DMS 273 (cell line): ENCODE measurements at regions not wholly inside any gene's neighbourhood (a gene's known extent, or its start where the extent isn't known, plus 50 kb on each side); places are given as distances from the start of the nearest gene placed in this dataset.

ENCODE experiments used
- DNase-seq: peaks from one replicate; lab custom pipeline; 2025; ENCODE audit not compliant: unreplicated experiment; lab: John Stamatoyannopoulos, UW

DNA sequence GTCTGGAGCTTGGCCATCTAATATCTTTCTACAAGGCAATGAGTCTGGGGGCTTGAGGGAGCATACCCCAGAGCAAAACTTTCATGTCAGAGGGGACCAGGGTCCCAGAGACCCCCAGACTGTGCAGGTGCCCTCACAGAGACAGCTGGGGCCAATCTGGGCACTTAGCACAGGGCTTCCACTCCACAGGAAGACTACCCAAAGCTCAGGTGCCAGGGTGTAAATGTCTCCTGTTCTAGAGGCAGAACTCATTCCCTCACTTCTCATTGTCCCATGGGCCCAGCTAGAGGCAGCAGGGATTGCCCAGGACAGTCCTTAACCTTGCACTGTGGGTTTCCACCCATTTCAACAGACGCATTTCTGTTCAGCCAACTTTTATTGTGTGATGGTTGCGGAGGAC is 246.9 kb downstream of the ACTR3B start:
- no peak for DNase-seq

DNA sequence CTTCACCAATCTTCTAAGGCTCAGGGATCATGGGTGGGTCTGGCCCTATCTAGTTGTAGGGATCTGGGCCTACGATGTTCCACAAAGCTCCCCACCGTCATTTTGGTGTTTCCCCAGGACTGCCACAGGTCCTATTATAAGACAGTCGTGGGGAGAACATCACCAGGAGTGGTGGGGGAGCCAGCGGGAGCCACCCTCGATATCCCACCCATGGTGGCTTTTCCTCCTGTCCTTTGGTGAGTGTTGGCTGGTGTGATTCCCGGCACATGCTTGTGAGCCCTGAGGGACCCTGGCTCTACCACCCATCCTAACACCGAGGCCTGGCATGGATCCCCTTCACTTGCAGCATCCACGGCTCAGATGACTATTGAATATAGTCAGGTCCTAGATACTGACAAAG is 247.4 kb downstream of the ACTR3B start:
- no peak for DNase-seq

DNA sequence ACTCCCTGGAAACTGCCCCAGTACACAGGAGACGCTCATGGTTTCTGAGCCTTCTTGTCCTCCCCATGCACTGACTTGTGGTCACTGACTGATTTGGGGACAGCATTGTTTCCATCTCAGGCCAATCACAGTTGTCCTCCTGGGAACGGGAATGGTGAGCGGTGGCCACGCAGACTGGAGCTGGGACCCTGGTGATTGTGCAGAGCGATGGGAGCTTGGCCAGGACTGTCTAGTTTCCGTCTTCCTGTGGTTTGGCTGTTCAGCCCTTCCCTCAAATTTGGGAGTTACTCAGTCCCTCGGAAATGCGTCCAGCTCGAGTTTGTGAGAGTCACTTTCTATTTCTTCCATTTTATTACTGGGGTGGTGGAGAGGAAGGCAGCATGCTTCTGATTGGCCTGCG is 250.9 kb downstream of the ACTR3B start:
- no peak for DNase-seq

DNA sequence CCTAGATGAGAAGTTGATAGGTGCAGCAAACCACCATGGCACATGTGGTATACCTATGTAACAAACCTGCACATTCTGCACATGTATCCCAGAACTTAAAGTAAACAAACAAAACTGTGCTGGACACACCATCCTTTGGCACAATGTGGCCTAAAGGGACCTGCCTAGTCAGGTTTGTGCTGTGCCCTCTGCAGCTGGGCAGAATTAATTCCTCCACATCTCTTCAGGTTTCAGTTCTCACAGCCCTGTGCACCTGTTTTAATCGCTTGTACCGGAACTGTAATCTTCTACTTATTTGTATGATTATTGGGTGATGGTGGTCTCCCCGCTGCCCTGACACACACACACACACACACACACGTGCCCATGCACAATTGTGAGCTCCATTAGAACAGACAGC is 252.7 kb downstream of the ACTR3B start:
- DNase-seq: no peak

DNA sequence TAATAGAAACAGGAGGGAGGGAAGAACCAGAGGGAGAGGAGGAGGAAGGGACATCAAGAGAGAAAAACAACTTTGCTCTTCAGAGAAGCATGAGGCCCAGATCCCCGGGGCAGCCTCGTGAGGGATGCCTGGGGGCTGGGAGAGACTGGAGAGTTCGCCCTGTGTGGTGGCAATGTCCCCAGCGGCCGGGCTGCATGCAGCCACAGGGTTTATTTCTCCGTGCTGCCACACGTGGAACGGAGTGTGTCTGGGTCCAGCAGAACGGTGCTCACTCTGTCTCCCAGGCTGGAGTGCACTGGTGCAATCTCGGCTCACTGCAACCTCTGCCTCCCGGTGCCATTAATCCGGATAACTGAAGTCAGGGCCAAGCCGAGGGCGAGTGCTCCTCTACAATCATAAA is 257.7 kb downstream of the ACTR3B start:
- DNase-seq: no peak

DNA sequence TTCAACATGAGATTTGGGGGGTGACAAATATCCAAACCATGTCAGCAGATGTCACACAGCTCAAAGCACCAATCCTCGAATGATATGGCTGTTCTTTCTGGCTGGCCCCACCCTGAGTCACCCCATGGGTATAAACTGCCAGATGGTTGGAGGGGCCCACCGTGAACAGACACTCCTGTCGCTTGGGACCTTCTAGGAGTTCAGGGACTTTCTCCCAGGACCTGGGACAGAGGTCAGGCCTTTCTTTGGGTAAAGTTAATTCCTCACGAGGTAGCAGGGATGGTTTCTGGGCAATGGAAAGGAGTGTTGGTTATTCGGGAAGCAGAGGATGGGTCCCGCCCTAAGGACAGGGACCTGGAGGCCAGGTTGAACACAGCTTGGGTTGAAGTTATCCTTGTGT is 262.0 kb downstream of the ACTR3B start:
- DNase-seq: no peak

DNA sequence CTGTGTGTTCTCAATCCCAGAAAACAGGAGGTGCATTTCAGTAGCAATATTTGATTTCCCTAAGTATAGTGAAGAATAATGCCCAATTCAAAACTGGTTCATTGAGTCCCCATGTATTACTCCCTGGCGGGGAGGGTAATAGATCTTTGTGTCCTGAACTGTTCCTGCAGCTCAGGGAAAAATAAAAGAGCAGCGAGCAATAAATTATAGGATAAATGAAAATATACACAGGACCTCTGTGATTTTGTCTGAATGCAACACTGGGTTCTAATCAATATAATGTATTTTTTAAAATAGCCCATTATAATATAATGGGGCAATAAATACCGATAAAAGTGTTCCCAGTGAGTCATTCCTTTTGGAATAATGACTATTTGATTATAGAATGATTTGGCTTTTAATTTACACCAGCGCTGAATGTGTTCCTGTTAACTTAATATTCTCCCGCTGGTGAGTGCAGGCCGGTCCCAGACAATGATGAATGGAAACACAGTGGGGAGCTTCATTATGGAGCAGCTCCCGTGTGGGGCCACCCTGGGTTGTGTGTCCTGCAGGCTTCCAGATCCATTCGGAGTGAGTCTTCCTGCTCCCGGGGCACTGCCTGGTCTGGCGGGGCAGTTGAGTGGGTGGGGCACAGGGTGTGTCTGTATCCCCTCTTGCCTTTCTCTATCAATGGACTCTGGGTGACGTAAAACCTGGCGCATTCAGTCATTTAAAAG is 263.1 kb downstream of the ACTR3B start:
- DNase-seq: no peak

DNA sequence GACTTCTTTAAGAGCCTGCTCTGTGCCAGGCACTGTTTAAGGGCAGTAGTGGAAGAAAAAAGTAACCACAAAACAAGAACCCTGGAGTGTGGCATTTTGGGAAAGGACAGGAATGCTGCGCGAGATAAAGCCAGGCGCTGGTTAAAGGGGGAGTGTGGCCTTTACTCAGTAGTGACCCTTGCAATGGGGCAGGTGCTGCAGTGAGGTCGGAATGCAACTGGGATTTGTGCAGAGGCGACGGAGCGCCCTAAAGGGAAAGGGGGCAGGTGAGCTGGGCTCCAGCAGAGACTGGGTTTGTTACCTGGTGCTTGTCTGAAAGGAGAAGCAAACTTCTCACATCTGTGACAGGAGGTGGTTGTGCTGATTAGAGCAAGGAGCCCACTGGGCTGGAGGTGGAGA is 263.6 kb downstream of the ACTR3B start:
- no peak for DNase-seq

DNA sequence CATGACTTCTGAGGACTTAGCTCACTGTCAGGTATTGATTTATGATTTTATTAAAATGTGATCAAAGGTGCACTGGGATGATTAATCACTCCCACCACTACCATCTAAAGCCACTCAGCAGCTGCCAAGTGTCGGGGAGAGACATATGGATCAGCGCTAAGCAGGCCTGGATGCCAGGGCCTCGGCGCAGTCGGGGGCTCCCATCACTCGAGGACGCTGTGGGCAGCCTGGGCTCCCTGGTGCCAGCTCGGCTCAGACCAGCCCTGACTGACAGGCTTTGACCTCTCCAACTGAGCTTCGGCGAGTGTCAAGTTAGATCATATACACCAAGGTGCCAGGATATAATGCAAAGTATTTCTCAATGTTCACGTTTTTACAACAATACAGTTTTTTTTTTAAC is 267.7 kb downstream of the ACTR3B start:
- DNase-seq: no peak

DNA sequence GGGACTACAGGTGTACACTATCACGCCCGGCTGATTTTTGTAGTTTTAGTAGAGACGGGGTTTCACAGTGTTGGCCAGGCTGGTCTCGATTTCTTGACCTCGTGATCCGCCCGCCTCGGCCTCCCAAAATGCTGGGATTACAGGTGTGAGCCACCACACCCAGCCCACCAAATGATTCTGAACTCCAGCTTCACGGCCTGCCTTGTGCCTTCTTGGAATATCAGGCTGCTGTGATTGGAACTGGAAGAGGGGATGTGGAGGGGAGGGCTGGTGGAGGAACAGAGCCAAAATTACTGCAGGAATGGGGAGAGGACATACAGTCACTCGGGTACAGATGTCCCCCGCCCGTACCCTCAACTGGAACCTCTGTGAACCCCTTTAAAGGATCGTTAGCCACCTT is 268.4 kb downstream of the ACTR3B start:
- DNase-seq: no peak

DNA sequence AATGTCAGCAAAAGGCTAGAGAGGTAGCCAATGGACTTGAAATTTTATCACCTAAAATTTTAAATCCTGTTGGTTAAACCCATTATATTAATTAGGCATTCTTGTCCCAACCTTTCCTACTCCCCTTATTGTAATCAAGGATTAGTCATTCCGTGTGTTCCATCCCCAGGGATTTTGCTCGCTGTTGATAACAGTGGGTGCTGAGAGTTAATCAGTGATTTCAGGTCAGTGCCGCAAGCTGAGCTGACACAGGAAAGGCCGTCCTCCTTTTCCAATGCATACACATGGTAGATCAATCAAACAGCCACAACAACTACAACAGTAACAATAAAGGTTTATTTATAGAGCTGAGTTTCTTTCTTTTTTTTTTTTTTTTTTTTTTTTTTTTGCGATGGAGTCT is 271.4 kb downstream of the ACTR3B start:
- no peak for DNase-seq

DNA sequence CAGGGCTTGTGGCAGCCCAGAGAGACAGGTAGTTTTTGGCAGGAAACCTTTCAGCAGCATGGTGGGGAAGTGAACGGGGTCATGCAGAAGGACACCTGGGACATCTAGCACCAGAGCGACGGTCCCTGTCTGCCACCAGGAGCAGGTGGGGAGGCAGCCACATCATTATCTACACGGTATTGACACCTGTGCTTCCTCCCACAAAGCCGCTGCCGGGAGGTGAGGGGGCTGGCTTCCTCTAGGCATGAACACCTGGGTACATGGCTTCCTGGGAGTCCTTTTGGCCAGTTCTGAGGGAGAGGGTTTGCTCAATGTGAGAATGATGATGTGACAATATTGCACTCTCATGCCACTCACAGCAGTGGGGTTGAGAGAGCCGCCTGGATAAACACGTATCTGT is 275.2 kb downstream of the ACTR3B start:
- no peak for DNase-seq

DNA sequence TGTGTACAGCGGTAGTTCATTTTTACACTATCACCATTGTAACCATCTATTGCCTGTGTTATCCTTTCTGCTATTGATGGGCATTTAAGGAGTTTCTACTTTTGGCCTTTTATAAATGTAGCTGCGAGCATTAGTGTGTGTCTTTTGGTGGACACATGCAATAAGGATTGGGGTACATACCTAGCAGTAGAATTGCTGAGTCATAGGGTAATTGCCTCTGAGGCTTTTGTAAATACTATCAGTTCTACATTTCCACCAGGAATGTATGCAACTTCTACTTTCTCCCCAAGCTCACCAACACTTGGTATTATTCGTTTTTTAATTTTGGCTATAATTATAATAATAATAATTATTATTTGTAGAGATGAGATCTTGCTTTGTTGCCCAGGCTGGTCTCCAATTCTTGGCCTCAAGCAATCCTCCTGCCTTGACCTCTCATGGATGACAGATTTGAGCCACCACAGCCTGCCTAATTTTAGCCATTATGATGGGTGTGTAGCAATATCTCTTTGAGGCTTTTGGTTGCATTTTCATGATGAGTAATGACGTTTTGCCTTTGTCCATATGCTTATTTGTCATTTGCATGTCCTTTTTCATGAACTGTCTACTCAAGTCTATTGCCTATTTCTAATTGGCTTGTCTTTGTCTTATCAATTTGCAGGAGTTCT is 277.0 kb downstream of the ACTR3B start:
- DNase-seq: no peak

DNA sequence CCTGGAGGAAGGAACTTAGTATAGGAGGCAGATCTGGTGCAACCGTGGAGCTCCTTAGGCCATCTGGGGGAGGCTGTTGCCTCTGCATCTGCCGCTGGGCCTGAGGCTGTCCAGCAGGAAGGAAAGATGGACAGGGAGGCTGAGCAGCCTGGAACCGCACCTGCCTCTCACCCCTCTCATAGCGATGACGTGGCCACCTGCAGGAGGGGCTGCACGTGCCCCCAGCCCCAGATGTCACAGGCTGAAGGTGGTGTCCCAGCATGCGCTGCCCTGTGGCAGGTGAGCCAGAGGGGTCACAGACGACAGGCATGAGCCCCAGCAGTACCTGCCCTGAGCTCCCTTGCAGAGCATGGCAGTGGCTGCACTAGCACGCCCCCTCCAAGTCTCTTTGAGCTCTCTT is 283.9 kb downstream of the ACTR3B start:
- no peak for DNase-seq

DNA sequence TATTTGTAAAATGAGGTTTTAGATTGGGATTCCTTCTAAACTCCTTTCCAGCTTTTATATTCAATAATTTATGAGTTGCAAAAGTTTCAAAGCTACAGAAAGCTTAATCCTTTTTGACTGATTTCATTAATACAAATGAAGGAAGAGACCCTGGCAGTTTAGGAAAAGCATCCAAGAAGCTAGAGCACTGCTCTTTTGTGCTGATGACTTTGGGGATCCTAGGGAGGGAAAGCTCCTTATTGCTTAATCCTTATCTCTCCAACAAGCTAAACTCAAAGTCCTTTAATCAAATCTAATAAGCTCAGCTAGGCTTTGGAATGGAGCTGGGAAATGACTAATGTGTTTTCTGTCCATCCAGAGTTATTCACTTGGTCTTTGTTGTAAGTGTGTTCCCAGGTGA is 285.4 kb downstream of the ACTR3B start:
- DNase-seq: no peak

DNA sequence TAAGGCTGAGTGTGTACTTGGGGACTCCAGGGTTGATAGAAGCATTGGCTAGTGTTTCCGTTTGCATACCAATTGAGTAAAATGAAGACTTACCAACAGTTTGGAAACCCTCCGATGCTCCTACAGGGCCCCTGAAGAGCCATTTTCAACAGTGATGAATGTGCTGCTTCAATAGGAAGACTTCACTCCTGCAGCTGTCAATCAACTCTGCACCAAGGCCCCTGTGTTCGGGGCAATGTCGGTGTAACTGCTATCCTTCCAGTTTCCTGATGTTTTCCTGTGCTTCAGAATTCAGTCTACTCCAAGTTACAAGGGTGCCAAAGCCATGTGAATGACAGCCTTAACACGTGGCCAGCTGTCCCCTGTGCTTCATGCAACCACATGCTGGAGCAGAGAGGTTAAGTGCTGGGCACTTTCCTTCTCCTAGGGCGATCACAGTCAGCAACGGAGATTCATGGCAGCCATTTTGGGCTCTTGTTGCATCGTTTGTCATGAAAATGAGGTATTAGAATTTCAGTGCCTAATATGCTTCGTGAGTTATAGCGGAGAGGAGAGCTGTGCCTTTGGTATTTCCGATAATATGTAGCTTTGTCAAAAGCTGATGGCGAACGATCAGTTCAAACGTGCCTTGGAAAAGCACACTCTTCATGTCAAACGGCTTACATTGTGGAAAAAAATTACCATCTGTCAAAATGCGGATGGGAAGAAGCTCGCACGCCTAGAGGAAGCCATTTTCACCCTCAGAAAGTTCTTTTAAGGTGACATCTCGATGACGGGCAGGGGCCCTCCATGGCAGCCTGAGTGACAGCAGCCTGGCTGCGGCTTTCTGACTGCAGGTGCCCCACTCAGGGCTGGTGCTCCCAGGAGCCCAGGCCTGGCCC is 287.8 kb downstream of the ACTR3B start:
- no peak for DNase-seq

DNA sequence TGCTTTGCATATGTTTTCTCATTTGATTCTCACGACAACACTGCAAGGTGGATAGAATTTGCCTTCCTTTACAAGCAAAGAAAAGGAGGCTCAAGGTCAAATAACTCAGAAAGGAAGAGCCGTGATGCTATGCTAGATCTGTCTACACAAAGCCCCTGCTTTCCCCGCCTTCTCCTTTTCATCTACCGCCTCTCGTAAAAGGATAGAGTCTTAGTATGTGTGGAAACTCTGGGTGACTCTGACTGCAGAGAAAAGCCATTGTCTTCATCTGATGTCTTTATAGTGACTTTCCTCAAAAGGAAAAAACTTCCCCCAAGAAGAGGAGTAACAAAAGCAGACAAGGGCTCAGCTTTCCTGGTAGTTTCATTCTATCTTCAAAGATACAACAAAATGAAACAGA is 292.7 kb downstream of the ACTR3B start:
- DNase-seq: no peak

DNA sequence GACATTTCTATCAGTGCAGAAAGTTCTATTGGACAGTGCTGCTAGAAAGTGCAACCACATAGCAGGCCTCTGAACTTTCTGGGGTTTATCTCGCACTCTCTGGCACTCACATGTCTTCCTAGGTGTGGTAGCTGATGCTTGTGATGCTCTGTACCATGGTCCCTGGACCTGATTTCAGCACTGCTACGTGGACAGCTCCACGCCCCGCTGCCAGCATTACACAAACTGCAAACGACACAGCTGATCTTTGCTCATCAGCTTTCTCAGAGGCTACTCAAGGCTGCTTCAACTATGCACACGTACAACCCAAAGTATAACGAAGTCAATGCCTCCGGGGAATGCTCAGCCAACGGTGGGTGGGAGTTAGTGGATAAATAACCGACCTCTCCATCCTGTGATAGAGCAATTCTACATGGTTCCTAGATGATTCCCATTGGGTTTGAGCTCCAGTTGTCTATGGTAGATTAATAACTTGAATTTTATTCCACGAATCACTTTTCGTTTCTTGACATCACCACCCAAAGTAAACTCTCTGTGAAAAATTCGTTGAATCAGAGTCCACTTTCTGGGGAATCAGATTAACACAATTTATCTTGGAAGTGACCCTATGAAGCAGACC is 302.5 kb downstream of the ACTR3B start:
- peak; percentile 21 for DNase-seq

DNA sequence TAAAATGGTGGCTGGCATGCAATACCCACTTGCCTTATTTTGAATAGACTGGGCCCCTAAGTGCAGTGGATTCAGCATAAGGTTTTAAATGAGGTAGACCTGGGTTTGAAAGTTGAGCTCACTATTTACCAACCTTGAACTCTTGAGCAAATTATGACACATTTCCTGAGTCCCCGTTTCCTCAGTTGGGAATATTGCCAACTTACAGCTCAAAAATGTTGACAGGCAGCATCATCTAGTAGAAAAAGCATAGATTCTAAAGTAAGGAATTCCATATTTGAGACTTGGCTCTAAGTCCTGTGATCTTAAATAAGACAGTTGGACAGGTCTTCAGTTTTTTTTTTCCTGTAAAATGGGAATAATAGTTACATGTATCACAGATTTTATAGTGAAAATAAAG is 305.5 kb downstream of the ACTR3B start:
- no peak for DNase-seq

DNA sequence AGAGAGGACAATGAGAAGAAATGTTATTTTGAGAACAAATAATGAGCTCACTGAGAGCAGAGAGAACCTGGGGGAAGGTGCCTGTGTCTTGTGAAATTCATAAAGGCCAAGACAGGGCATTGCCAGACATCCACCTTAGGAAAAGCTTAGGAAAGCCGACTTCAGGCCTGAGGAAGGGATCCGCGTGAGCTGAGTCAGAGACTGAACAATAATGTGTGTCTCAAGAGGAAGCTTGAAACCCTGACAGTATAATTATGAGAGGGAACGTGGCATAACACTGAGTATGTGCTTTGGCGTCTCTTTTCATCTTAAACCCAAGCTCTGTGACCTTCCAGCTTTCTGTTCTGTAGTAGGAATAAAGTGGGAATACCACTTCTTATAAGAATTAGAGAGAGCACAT is 307.2 kb downstream of the ACTR3B start:
- no peak for DNase-seq

DNA sequence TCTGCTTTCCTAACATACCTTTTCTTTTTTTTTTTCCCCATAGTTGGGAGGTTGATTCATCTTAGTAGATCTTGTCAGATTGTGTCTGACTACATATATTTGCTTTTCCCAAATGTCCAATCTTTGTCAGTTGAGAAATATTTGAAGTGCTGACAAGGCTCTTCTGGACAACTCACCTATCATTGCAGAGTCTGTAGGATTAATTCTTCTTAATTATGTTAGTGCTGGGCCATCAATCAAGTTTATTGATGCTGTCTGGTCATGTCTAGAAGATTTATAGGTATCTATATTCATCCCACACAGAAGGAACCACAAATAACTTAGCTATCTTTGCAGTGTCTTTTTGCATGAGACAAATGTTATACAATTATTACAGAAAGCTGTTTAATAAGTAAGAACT is 310.6 kb downstream of the ACTR3B start:
- DNase-seq: no peak

DNA sequence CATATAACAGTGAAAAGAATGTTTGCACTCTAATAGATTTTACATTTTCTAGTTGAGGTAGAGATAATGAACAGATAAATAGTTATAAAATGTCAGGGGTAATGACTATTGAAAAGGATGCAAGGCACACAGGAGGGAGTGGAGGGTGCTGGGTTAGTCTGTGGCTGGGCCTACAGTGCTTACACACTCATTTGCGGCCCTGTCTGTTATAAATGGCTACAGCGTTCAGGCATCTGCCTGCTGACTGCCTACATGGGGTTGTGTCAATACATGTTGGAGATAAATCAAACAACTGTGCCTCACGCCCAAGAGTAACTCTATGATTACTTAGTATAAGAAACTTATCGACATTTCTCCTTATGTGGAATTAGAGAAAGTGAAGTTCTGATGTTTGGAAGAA is 313.3 kb downstream of the ACTR3B start:
- DNase-seq: no peak
